HepG2 (cell line): ENCODE measurements at regions not wholly inside any gene's neighbourhood (a gene's known extent, or its start where the extent isn't known, plus 50 kb on each side); places are given as distances from the start of the nearest gene placed in this dataset.

ENCODE experiments used
- CCAR2 ChIP-seq: fragments of 200-400 bp; formaldehyde crosslinking; optimal IDR thresholded peaks from 2 replicates; pipeline ENCODE3; 2018; ENCODE audit warnings: low read depth, mild to moderate bottlenecking, low read length, moderate library complexity
- ESRRA ChIP-seq: sonication (generic); formaldehyde crosslinking; IDR thresholded peaks from 2 replicates; pipeline ENCODE4 v1.5.1; 2020; ENCODE audit warnings: mild to moderate bottlenecking, low read depth, missing genetic modification reagents
- HHEX ChIP-seq: IDR thresholded peaks from 2 replicates; pipeline ENCODE4 v1.6.1; 2016; ENCODE audit warnings: control low read depth
- JDP2 ChIP-seq: sonication (generic); formaldehyde crosslinking; IDR thresholded peaks from 2 replicates; pipeline ENCODE4 v1.8.1; 2022; ENCODE audit warnings: missing genetic modification reagents, borderline replicate concordance
- MTA3 ChIP-seq: sonication (generic); formaldehyde crosslinking; IDR thresholded peaks from 2 replicates; pipeline ENCODE4 v1.4.0; 2020; ENCODE audit warnings: missing genetic modification reagents
- NFE2L1 ChIP-seq: sonication (generic); formaldehyde crosslinking; IDR thresholded peaks from 2 replicates; pipeline ENCODE4 v1.4.0; 2020; ENCODE audit warnings: missing genetic modification reagents, mild to moderate bottlenecking, borderline replicate concordance
- NR2F6 ChIP-seq, 2 experiments: IDR thresholded peaks; 2 replicates each; pipeline ENCODE4 v1.6.1; 2016; ENCODE audit warnings: antibody characterized with exemption in 1 of 2, mild to moderate bottlenecking in 1 of 2
- ZFAT ChIP-seq: sonication (generic); formaldehyde crosslinking; conservative IDR thresholded peaks from 2 replicates; pipeline ENCODE4 v1.8.1; 2023; ENCODE audit warnings: missing genetic modification reagents, inconsistent platforms
- ZNF101 ChIP-seq: sonication (generic); formaldehyde crosslinking; IDR thresholded peaks from 2 replicates; pipeline ENCODE4 v1.4.0; 2020; ENCODE audit warnings: mild to moderate bottlenecking, low read depth, missing genetic modification reagents, borderline replicate concordance
- ZNF30 ChIP-seq: sonication (generic); formaldehyde crosslinking; IDR thresholded peaks from 2 replicates; pipeline ENCODE4 v1.5.0; 2020; ENCODE audit warnings: mild to moderate bottlenecking, missing genetic modification reagents
- ZNF546 ChIP-seq: sonication (generic); formaldehyde crosslinking; conservative IDR thresholded peaks from 2 replicates; pipeline ENCODE4 v1.8.1; 2023; ENCODE audit warnings: mild to moderate bottlenecking, missing genetic modification reagents
- ZNF563 ChIP-seq: sonication (generic); formaldehyde crosslinking; IDR thresholded peaks from 2 replicates; pipeline ENCODE4 v1.8.0; 2022; ENCODE audit warnings: mild to moderate bottlenecking, moderate library complexity, missing genetic modification reagents
- ZNF614 ChIP-seq: IDR thresholded peaks from 2 replicates; pipeline ENCODE4 v1.6.1; 2018; ENCODE audit warnings: missing biosample characterization, missing genetic modification reagents, inconsistent platforms, borderline replicate concordance
- ZNF768 ChIP-seq: sonication (generic); formaldehyde crosslinking; IDR thresholded peaks from 2 replicates; pipeline ENCODE4 v1.4.0; 2020; ENCODE audit warnings: missing genetic modification reagents
- ZNF782 ChIP-seq: sonication (generic); formaldehyde crosslinking; IDR thresholded peaks from 2 replicates; pipeline ENCODE4 v1.4.0; 2020; ENCODE audit warnings: missing genetic modification reagents, mild to moderate bottlenecking, borderline replicate concordance
- TF ChIP-seq, protein P1 (sequence below): sonication (generic); formaldehyde crosslinking; IDR thresholded peaks from 2 replicates; pipeline ENCODE4 v1.8.0; 2022; ENCODE audit warnings: mild to moderate bottlenecking, missing genetic modification reagents
- TF ChIP-seq, protein P2 (sequence below): sonication (generic); formaldehyde crosslinking; IDR thresholded peaks from 2 replicates; pipeline ENCODE4 v1.5.0; 2020; ENCODE audit warnings: mild to moderate bottlenecking, missing genetic modification reagents, borderline replicate concordance
- TF ChIP-seq, protein P3 (sequence below): sonication (generic); formaldehyde crosslinking; IDR thresholded peaks from 2 replicates; pipeline ENCODE4 v1.5.0; 2020; ENCODE audit warnings: mild to moderate bottlenecking, missing genetic modification reagents
- TF ChIP-seq, protein P4 (sequence below): sonication (generic); formaldehyde crosslinking; IDR thresholded peaks from 2 replicates; pipeline ENCODE4 v1.5.0; 2020; ENCODE audit warnings: missing genetic modification reagents, mild to moderate bottlenecking, borderline replicate concordance
- TF ChIP-seq, protein P5 (sequence below): sonication (generic); formaldehyde crosslinking; IDR thresholded peaks from 2 replicates; pipeline ENCODE4 v1.8.0; 2023; ENCODE audit warnings: mild to moderate bottlenecking, missing genetic modification reagents

DNA sequence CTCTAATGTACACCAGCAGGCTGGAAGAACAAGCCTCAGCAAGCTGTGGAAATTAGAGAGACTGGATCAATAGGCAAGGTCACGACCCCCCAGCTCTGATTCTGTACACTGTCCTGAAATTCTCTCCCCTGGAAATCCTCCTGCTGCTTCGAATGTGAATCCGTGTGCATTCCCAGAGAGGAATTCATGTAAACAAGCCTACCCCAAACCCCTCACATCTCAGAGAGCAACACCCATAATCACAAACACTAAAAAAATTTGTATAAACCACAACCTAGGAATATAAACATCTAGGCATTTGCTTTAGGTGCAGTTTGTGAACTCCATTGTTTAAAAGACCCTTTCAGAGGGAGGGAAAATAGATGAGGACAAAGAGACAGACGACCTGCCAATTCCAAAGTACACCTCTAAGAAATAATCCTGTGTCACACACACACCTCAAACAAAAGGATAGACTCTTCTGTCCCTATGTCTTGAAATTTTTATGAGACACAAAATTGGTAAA is 325.2 kb downstream of the WDR72 start (continued):
- TF ChIP-seq, protein P1, sequence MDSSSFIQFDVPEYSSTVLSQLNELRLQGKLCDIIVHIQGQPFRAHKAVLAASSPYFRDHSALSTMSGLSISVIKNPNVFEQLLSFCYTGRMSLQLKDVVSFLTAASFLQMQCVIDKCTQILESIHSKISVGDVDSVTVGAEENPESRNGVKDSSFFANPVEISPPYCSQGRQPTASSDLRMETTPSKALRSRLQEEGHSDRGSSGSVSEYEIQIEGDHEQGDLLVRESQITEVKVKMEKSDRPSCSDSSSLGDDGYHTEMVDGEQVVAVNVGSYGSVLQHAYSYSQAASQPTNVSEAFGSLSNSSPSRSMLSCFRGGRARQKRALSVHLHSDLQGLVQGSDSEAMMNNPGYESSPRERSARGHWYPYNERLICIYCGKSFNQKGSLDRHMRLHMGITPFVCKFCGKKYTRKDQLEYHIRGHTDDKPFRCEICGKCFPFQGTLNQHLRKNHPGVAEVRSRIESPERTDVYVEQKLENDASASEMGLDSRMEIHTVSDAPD (CRISPR knock-in tag): no peak
- TF ChIP-seq NR2F6 (IDR thresholded peaks at IDR 0.05) (peak; percentile 98), NR2F6 (CRISPR knock-in tag; IDR thresholded peaks at IDR 0.05) (peak; percentile 98), ZNF782 (no peak), ESRRA (CRISPR knock-in tag) (0 out of 2 replicates have a peak, but pooled peaks have one; percentile 30), ZNF30 (CRISPR knock-in tag) (no peak), ZFAT (CRISPR knock-in tag) (no peak), ZNF563 (CRISPR knock-in tag) (no peak), ZNF546 (CRISPR knock-in tag) (no peak), JDP2 (CRISPR knock-in tag) (no peak), NFE2L1 (CRISPR knock-in tag) (no peak), MTA3 (CRISPR knock-in tag) (no peak), ZNF101 (CRISPR knock-in tag) (no peak), CCAR2 (no peak), ZNF768 (CRISPR knock-in tag) (no peak), HHEX (CRISPR knock-in tag) (peak; percentile 6; the same call in 1 of the 2 replicates), ZNF614 (CRISPR knock-in tag) (peak; percentile 53; the same call in 1 of the 2 replicates)
- TF ChIP-seq, protein P2, sequence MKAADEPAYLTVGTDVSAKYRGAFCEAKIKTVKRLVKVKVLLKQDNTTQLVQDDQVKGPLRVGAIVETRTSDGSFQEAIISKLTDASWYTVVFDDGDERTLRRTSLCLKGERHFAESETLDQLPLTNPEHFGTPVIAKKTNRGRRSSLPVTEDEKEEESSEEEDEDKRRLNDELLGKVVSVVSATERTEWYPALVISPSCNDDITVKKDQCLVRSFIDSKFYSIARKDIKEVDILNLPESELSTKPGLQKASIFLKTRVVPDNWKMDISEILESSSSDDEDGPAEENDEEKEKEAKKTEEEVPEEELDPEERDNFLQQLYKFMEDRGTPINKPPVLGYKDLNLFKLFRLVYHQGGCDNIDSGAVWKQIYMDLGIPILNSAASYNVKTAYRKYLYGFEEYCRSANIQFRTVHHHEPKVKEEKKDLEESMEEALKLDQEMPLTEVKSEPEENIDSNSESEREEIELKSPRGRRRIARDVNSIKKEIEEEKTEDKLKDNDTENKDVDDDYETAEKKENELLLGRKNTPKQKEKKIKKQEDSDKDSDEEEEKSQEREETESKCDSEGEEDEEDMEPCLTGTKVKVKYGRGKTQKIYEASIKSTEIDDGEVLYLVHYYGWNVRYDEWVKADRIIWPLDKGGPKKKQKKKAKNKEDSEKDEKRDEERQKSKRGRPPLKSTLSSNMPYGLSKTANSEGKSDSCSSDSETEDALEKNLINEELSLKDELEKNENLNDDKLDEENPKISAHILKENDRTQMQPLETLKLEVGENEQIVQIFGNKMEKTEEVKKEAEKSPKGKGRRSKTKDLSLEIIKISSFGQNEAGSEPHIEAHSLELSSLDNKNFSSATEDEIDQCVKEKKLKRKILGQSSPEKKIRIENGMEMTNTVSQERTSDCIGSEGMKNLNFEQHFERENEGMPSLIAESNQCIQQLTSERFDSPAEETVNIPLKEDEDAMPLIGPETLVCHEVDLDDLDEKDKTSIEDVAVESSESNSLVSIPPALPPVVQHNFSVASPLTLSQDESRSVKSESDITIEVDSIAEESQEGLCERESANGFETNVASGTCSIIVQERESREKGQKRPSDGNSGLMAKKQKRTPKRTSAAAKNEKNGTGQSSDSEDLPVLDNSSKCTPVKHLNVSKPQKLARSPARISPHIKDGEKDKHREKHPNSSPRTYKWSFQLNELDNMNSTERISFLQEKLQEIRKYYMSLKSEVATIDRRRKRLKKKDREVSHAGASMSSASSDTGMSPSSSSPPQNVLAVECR (CRISPR knock-in tag): no peak; the same call in 1 of the 2 replicates
- TF ChIP-seq, protein P3, sequence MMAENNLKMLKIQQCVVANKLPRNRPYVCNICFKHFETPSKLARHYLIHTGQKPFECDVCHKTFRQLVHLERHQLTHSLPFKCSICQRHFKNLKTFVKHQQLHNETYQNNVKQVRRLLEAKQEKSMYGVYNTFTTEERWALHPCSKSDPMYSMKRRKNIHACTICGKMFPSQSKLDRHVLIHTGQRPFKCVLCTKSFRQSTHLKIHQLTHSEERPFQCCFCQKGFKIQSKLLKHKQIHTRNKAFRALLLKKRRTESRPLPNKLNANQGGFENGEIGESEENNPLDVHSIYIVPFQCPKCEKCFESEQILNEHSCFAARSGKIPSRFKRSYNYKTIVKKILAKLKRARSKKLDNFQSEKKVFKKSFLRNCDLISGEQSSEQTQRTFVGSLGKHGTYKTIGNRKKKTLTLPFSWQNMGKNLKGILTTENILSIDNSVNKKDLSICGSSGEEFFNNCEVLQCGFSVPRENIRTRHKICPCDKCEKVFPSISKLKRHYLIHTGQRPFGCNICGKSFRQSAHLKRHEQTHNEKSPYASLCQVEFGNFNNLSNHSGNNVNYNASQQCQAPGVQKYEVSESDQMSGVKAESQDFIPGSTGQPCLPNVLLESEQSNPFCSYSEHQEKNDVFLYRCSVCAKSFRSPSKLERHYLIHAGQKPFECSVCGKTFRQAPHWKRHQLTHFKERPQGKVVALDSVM (CRISPR knock-in tag): no peak
- TF ChIP-seq, protein P4, sequence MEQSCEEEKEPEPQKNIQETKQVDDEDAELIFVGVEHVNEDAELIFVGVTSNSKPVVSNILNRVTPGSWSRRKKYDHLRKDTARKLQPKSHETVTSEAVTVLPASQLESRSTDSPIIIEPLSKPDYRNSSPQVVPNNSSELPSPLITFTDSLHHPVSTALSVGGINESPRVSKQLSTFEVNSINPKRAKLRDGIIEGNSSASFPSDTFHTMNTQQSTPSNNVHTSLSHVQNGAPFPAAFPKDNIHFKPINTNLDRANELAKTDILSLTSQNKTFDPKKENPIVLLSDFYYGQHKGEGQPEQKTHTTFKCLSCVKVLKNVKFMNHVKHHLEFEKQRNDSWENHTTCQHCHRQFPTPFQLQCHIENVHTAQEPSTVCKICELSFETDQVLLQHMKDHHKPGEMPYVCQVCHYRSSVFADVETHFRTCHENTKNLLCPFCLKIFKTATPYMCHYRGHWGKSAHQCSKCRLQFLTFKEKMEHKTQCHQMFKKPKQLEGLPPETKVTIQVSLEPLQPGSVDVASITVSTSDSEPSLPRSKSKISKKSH: no peak
- TF ChIP-seq, protein P5, sequence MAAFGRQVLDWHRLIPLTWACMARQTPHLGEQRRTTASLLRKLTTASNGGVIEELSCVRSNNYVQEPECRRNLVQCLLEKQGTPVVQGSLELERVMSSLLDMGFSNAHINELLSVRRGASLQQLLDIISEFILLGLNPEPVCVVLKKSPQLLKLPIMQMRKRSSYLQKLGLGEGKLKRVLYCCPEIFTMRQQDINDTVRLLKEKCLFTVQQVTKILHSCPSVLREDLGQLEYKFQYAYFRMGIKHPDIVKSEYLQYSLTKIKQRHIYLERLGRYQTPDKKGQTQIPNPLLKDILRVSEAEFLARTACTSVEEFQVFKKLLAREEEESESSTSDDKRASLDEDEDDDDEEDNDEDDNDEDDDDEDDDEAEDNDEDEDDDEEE (CRISPR knock-in tag): no peak
